Mesodermal cell (in vitro differentiated cells): ENCODE measurements at regions not wholly inside any gene's neighbourhood (a gene's known extent, or its start where the extent isn't known, plus 50 kb on each side); places are given as distances from the start of the nearest gene placed in this dataset.
A peak's percentile ranks its signal among the peaks of the same experiment; 100 is the strongest.

Source experiments
- H3K27ac ChIP-seq: 2 replicates; pipeline ENCODE4 v1.7.0; 2013; ENCODE audit warnings: mild to moderate bottlenecking, low read depth, low read length, moderate library complexity; ENCODE audit not compliant: severe bottlenecking
- H3K36me3 ChIP-seq: 2 replicates; pipeline ENCODE4 v1.7.1; 2013; ENCODE audit warnings: mild to moderate bottlenecking, low read length, moderate library complexity; ENCODE audit not compliant: control insufficient read depth, insufficient read depth
- H3K4me1 ChIP-seq: one replicate; pipeline ENCODE4 v1.7.1; 2013; ENCODE audit warnings: mild to moderate bottlenecking, low read length; ENCODE audit not compliant: insufficient read depth, control insufficient read depth, poor library complexity, severe bottlenecking
- H3K4me3 ChIP-seq: 2 replicates; pipeline ENCODE4 v1.7.0; 2013; ENCODE audit warnings: low read length, control low read depth, mild to moderate bottlenecking; ENCODE audit not compliant: insufficient read depth, poor library complexity, severe bottlenecking; ENCODE audit errors: extremely low read depth
- H3K9me3 ChIP-seq: 2 replicates; pipeline ENCODE4 v1.7.1; 2013; ENCODE audit warnings: mild to moderate bottlenecking, low read length, moderate library complexity; ENCODE audit not compliant: control insufficient read depth
- WGBS, 2 experiments: methylation state at CpG; one replicate each; pipeline ENCODE4 v1.1.5; 2013; ENCODE audit warnings: missing lambda C conversion rate in 2 of 2; ENCODE audit not compliant: insufficient coverage in 2 of 2; 5-methylcytosine and 5-hydroxymethylcytosine counted together

- WGBS, 2 experiments = 80 to 96% methylated on average over 2 to 3 of the region's 6 CpGs
- H3K9me3 ChIP-seq = no peaks in the 10 kb centered on the region
- H3K27ac ChIP-seq = no peak overlapping the region
- H3K36me3 ChIP-seq = no peaks in the 10 kb centered on the region
- no peak overlapping the region for H3K4me3 ChIP-seq
- H3K4me1 ChIP-seq = peaks cover 5% of the 10 kb centered on the region
Observed at GRCh38 chr10:44185315-44185666, 199.6 kb downstream of the CXCL12 start.

- Histone ChIP-seq H3K4me1 (peaks cover 9% of the 10 kb centered on the region), H3K4me3 (no peak overlapping the region), H3K27ac (no peak overlapping the region), H3K36me3 (no peaks in the 10 kb centered on the region), H3K9me3 (no peaks in the 10 kb centered on the region)
- 92 to 96% methylated on average over 7 of the region's 7 CpGs for WGBS, 2 experiments
Observed at GRCh38 chr10:44184633-44185314, 200.1 kb downstream of the CXCL12 start.

- Histone ChIP-seq H3K4me3 (no peak overlapping the region), H3K4me1 (peaks cover 12% of the 10 kb centered on the region), H3K36me3 (no peaks in the 10 kb centered on the region), H3K9me3 (no peaks in the 10 kb centered on the region), H3K27ac (no peak overlapping the region)
- WGBS, 2 experiments = 89 to 92% methylated on average over 5 of the region's 8 CpGs
Observed at GRCh38 chr10:44183667-44184632, 200.9 kb downstream of the CXCL12 start.

GRCh38 chr10:44182909-44183308 lies 202.0 kb downstream of the CXCL12 start:
- Histone ChIP-seq H3K4me1 (peaks cover 12% of the 10 kb centered on the region), H3K4me3 (no peak overlapping the region), H3K27ac (no peak overlapping the region), H3K9me3 (no peaks in the 10 kb centered on the region), H3K36me3 (no peaks in the 10 kb centered on the region)
- WGBS, 2 experiments = 71 to 86% methylated on average over 1 of the region's 2 CpGs

- Histone ChIP-seq H3K4me1 (peaks cover 12% of the 10 kb centered on the region), H3K9me3 (no peaks in the 10 kb centered on the region), H3K27ac (peak overlapping the region; percentile 55), H3K4me3 (no peak overlapping the region), H3K36me3 (no peaks in the 10 kb centered on the region)
- WGBS, 2 experiments = 82 to 93% methylated on average over 8 to 9 of the region's 10 CpGs
Observed at GRCh38 chr10:44180321-44181168, 204.4 kb downstream of the CXCL12 start.

GRCh38 chr10:44178856-44179255 lies 206.0 kb downstream of the CXCL12 start:
- Histone ChIP-seq H3K27ac (no peak overlapping the region), H3K36me3 (no peaks in the 10 kb centered on the region), H3K9me3 (no peaks in the 10 kb centered on the region), H3K4me1 (peaks cover 12% of the 10 kb centered on the region), H3K4me3 (no peak overlapping the region)
- 100% methylated on average over 2 of the region's 3 CpGs for WGBS, 2 experiments

- WGBS, 2 experiments = no CpG with 5 or more reads among the region's 3 CpGs
- Histone ChIP-seq H3K4me1 (peaks cover 12% of the 10 kb centered on the region), H3K27ac (no peak overlapping the region), H3K4me3 (no peak overlapping the region), H3K36me3 (no peaks in the 10 kb centered on the region), H3K9me3 (no peaks in the 10 kb centered on the region)
Observed at GRCh38 chr10:44178281-44178680, 206.6 kb downstream of the CXCL12 start.

GRCh38 chr10:44177610-44178009 lies 207.3 kb downstream of the CXCL12 start:
- WGBS, 2 experiments = 87 to 89% methylated on average over 7 of the region's 7 CpGs
- Histone ChIP-seq H3K9me3 (no peaks in the 10 kb centered on the region), H3K4me3 (no peak overlapping the region)

GRCh38 chr10:44176311-44176710 lies 208.6 kb downstream of the CXCL12 start:
- Histone ChIP-seq H3K4me3 (no peak overlapping the region), H3K4me1 (peaks cover 12% of the 10 kb centered on the region), H3K27ac (no peak overlapping the region), H3K9me3 (no peaks in the 10 kb centered on the region), H3K36me3 (no peaks in the 10 kb centered on the region)
- WGBS, 2 experiments = 72 to 75% methylated on average over 2 of the region's 3 CpGs

More at GRCh38 chr10:44177610-44178009, 207.3 kb downstream of the CXCL12 start:
- H3K36me3 ChIP-seq = no peaks in the 10 kb centered on the region
- peaks cover 12% of the 10 kb centered on the region for H3K4me1 ChIP-seq
- no peak overlapping the region for H3K27ac ChIP-seq

- Histone ChIP-seq H3K9me3 (no peaks in the 10 kb centered on the region), H3K4me3 (no peak overlapping the region), H3K36me3 (no peaks in the 10 kb centered on the region), H3K4me1 (no peaks in the 10 kb centered on the region), H3K27ac (no peak overlapping the region)
- 93 to 96% methylated on average over 4 of the region's 4 CpGs for WGBS, 2 experiments
Observed at GRCh38 chr10:44173608-44173894, 211.3 kb downstream of the CXCL12 start.
